HG02981 (cell line): ENCODE measurements at regions not wholly inside any gene's neighbourhood (a gene's known extent, or its start where the extent isn't known, plus 50 kb on each side); places are given as distances from the start of the nearest gene placed in this dataset.

Experiments used
- ATAC-seq: cut with Tn5 transposase; IDR thresholded peaks from one replicate; pipeline ENCODE4 v1.9.1; 2021; ENCODE audit warnings: mild to moderate bottlenecking, moderate library complexity; ENCODE audit not compliant: unreplicated experiment

DNA sequence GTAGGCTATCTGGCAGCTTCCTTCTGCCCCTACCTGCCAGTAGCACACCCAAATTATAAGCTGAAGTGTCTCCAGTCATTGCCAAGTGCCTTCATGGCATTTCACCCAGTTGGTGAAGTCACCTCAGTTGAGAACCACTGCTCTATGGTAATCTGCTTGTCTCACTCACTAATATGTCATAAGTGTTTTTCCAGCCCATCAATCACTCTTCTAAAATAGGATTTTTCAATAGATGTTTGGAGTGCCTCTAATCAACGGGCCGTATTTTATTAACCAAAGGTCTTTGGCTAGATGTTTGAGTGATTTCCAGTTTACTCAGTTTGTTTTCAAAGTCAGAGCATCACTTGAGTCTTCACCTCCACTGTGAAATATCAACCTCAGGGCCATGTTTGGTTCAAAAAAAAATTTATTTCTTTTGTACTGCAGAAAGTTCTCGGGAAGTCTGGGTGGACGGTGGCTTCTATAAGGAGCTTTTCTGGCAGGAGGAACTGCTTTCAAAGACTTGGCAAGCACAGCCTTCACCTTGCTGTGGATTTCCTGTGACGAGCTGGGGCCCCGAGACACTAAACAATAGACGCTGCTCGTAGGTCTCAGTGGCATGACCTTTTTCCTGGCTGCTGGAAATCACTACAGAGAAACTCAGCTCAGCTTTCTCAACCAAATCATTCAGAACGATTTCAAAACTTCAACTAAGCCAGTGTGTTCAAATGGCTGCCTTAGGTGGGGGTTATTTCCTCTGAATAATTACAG, 95.2 kb upstream of the FOXF1 start:
- no peak for ATAC-seq

DNA sequence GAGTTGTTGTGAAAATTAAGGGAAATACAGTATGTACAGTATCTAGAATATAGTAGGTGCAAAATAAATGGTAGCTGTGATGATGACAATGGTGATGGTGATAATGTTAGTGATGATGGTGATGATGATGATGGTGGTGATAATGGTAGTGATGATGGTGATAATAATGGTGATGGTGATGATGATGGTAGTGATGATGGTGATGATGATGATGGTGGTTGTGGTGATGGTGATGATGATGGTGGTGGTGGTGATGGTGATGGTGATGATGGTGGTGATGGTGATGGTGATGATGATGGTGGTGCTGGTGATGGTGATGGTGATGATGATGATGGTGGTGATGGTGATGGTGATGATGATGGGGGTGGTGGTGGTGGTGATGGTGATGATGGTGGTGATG, 91.3 kb upstream of the FOXF1 start:
- no peak for ATAC-seq

DNA sequence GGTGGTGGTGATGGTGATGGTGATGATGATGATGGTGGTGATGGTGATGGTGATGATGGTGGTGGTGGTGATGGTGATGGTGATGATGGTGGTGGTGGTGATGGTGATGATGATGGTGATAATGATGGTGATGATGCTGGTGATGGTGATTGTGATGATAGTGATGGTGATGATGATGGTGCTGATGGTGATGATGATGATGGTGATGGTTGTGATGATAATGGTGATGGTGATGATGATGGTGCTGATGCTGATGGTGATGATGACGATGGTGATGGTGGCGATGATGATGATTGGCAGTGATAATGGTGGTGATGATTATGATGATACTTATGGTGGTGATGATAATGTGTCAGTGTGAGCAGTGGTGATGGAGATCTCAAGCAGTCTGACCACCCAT, 90.8 kb upstream of the FOXF1 start:
- no peak for ATAC-seq

DNA sequence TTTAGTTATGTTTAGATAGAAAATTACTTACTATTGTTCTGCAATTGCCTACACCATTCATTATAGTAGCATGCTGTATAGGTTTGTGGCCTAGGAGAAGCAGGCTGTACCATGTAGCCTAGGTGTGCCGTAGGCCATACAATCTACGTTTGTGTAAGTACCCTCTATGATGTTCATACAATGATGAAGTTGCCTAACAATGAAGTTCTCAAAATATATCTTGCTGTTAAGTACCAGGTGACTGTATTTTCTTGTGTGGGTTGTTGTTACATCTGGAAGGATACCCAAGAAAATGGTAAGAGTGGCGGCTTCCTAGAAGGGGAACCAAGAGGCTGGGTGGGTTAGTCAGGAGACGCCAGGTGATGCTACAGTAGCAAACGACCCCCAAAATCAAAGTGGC, 88.3 kb upstream of the FOXF1 start:
- ATAC-seq: no peak

DNA sequence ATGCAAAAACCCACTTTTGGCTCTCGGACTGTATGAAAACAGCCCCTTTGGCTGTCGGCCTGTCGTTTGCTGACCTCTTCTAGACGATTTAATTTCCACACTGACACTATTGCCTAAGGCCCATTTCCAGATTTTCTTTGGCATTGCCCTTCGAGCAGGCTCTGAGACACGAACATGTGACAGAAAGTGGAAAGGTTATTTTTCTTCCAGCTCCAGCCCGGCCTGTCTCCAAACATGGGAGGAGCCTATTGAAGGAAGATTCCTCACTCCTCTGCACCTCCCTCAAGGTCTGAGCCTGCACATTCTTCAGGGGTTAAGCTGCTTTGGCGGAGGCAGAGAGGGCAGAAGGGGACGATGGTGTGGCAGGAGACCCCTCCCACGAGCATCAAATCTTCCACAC, 85.9 kb upstream of the FOXF1 start:
- no peak for ATAC-seq

DNA sequence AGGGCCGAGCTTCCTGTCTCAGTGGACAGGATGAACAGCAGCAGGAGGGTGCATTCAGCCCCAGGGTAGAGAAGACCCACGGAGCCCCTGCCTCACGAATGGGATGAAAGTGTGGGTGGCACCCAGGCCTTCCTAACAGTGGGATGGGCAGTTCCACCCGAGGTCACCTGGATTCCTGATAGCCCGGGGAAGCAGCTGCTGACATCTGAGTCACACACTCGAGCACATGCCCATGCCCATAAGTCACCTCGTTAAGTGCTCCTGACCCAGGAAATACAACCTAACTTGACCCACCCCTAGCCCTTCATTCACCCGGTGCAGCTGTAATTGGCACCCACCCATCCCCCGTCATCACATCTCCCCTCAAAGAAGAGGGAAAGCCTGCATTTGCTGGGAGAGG, 85.3 kb upstream of the FOXF1 start:
- ATAC-seq: no peak

DNA sequence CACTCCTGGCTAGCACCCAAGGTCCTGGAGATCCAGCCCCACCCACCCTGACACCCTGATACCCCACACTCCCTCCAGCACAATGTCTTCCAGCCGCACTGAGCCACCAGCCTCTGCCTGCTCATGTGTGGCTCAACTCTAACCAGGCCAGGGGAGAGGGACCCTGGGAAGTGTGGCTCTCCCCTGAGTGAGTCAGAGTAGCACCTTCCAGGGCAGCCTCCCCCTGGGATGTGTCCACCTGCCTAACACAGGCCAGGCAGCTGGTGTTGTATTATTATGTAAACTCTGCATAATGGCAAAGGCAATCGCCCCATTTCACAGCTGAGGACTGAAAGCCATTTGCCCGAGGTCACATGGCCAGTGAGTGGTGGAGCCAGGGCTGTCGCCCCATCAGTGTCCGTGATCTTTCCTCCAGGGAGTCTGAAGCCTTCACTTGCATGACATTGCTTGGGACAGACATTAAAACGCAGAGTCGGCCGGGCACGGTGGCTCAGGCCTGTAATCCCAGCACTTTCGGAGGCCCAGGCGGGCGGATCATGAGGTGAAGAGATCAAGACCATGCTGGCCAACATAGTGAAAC, 84.2 kb upstream of the FOXF1 start:
- ATAC-seq: no peak

DNA sequence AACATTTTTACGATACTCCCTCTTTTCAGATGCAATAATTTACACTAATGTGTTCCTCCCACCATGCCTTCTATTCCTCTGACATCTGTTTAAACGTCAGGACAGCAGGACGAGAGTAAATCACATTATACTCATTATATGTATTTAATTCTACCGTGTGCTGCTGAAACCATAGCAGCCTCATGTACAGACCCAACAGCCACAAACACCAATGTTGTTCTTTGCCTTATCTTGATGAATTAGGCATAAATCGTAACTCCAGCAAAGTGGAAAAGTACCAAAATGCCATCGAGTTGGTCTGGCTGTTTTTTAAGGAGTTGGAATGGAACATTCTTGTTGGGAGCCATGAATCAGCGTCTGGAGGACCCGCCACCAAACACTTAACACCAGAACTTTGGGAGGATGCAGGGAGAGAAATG, 82.9 kb upstream of the FOXF1 start:
- no peak for ATAC-seq

DNA sequence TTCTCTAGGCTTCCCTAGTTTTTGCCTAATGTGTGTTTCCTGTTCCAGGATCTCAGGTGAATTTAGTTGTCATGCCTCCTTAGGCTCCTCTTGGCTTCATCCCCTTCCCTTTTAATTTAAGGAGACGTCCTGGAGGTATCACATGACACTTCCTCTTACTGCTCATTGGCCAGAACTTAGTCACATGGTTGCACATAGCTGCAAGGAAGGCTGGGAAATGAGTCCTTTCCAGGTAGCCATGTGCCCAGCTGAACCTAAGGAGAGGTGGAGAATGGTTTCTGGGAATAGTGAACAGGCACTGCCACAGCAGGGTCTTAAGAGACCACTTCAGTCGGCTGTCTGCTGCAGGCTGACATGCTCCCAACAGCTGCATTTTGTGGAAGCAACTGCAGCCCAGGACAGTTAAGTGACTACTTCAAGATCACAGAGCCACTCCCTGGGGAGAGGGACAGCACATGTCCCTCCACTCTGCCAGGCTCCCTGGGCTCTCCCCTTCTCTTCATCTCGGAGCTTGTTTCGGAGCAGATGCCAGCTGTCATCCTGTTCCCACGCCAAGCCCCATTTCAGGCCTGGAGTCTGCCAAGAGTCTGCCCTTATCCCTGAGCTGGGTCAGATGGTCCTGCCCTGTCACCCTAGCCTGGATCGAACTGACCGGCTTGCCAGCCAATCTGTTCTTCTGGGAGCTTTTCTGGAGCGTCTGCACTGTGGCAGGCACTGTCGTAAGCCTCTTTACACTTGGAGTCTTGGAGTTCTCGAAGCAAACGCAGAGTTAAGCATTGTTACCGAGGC, 81.4 kb upstream of the FOXF1 start:
- ATAC-seq: no peak

DNA sequence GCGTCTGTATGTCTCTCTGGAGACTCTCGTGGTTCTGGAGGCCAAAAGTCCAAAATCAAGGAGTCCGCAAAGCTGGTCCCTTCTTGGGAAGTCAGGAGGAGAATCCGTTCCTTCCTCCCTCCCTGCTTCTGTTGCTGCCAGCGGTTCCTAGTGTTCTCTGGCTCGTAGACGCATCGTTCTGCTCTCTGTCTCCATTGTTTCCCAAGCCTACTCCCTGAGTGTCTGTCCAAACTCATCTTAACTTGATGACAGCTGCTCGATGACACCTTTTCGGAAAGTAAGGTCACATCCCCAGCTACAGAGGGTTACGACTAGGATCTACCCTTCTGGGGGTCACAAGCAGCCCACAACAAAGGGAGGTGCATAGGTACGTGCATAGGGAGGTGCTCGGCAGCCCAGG, 80.7 kb upstream of the FOXF1 start:
- no peak for ATAC-seq

DNA sequence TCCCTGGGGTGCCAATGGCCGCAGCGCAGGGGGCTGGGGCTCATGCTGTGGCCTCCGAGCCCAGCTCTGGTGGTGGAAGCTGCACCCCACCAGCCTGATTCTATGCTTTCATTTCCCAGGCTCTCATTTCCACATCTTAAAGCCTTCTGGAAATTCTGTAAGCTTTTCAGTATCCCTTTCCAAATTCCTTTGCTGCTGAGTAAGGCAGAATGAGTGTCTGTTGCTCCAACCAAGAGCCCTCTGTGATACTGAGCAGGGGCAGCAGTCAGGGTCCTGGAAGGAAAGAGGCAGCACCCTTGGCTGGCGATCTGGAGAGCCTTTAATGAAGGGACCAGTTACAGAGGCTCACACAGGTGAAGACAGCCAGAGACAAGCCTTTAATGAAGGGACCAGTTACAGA, 79.5 kb upstream of the FOXF1 start:
- ATAC-seq: no peak

DNA sequence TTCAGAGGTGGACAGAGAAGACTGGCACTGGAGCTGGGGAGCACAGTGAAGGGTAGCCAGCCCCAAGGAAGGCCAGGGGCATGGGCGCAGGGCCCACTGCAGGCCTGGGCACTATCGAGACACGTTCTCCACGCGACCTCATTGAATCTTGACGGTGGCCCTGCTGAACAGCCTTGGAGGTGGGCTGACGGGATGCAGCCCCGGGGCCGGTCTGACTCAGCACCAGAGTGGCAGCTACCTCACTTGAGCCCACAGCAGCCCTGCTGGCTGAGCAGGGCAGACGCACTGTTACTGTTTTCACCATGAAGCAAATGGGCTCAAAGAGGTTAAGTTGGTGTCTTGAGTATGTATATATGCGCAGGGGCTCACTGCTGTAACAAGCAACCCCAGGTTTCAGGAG, 78.8 kb upstream of the FOXF1 start:
- no peak for ATAC-seq

DNA sequence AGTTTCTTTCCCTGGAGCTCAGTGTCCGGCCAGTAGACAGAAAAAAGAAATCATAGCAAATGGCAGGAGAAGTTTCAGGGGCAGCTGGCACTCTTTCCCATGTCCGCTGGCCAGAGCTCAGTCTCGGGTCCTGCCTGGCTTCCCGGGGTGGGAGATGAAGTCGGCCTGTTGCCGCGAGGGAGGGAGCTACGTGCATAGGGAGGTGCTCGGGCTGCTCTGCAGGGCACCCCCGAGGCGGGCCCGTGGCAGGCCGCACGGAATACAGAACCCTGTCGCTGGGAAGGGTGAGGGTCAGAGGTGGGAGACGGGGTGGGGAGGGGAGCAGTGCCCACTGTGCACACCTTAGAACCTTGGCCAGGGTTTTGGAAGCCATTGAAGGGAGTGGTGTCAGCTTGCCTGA, 78.3 kb upstream of the FOXF1 start:
- ATAC-seq: no peak

DNA sequence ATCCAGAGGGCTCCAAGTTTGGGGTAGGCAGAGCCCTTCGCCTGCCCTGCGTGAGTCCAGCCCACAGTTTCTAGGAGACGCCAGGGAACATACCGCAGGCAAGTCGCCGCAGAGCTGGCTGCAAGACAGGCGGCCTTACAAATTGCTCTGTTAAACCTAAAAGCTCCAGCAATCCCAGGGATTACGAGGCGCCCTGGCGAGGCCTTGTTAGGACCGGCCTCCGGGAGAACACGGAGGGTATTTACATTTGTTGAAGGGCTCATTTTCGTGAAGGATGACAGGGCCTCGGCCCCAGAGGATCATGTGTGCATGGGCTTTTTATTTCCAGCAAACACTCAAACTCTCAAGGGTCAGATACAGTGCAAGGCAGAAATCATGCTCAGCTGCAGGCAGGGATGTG, 77.6 kb upstream of the FOXF1 start:
- no peak for ATAC-seq

DNA sequence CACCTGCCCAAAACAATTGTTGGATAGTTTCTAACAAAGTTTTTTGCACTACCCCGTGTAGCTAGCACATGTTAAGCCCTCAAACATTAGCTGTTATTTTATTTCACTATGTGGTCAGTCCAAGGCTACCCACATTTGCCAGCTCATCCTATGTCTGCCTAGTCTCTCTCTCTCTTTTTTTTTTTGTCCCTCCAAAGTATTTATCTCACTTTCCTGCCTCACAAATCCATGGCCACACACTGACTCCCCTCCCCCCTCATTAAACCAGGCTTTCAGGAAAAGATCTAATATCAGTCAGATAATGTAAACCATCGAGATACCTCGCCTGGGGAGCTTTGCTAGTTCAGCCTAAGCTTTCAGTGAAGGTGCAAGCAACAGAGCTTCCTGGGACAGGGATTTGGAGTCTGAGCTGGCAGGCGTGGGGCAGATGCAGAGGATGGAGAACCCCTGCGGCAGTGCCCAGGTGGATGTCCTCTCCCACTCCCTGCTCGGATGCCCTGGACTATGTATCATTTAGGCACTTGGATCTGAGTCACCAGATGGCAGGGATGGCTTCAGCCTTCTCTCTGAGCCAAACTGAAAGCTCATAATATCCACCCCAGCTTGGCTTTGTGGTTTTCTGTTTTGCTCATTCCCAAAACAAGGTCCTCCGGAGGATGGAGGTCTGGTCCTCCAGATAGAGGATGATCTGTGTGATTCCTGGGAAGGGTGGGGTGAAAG, 73.7 kb upstream of the FOXF1 start:
- no peak for ATAC-seq

DNA sequence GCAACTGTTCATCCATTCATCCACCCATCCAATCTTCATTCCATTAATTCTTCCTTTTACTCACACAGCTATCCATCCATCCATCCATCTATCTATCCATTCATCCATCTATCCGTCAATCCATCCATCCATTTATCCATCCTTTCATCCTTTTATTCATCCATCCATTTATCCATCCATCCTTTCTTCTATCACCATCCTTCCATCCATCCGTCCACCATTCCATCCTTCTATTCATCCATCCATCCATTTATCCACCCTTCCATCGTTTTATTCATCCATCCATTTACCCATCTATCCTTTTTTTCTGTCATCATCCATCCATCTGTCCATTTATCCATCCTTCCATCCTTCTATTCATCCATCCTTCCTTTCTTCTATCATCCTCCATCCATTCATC, 73.0 kb upstream of the FOXF1 start:
- ATAC-seq: no peak

DNA sequence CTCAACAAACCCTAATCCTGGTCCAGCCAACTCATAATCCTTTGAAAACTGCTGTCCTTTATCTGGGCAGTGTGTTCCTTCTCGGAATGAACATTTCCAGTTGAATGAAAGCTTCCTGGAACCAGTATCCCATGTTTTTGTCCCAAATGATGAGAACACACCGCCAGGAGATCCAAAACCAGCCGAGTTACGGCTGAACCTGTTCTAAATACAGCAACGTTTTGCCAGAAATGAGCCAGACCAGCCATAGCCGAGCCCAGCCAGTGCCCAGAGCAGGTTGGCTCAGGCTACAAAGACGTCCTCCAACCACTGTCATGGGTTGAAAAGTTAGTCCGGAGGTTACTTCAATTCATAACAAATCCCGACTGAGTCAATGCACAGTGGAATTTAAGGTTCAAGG, 67.6 kb upstream of the FOXF1 start:
- ATAC-seq: no peak

DNA sequence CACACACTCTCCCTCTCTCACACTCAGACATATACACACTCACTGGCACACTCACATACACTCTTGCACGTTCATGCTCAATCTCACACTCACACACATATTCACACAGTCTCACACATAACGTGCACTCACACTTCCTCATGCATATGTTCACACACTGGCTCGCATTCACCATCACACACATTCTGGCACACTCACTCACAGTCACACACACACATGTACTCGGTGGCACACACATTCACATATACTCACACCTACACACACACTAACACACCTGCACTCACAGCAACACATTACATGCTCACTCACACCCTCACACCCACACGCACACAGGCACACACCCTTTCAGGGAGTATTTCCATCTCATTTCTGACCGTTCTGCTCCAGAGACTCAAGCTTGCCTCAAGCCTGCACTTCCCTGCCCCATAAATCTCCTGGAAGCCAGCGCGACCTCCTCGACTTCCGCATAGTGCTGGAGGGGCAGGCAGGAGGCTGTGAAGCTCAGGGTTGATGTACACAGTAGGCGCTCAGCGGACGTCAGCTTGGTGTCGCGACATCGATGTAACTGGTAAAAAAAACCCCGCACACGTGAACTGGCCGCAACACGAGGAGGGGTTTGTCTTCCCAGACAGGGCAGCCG, 66.7 kb upstream of the FOXF1 start:
- no peak for ATAC-seq

DNA sequence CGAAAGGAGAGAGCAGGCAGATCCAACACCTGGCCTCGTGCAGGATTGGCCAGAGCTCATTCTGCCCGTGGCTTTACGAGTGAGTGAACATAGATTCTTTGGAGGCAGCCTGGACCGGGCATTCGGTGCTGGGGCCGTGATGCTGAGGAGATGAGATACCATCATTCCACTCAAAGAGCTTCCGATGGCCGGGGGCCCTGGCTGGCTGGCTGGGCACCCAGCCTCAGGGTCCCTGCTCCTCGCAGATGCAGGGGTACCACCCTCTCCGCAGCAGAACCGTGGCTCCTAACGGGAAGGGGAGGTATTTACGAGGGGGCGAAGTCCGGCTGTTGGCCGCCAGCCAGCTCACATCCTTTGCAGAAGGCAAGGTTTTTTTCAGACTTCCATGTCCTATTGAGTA, 66.1 kb upstream of the FOXF1 start:
- no peak for ATAC-seq

DNA sequence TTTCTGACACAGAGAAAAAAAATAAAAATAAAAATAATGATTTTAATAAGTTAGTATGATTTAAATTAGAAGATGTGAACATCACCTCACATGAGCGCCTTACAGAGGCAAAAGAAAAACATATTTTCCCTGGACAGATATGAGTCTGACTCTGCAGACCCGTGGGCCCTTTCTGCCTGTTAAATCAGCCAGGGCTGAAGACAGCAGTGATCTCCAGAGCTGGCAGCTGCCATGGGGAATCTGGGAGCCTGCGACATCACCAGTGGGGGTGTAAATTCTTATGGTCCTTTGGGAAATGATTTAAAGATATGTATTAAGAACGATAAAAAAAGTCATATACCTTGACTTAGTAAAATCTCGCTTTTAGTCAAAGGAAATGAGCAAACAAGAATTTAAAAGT, 65.7 kb upstream of the FOXF1 start:
- ATAC-seq: no peak

DNA sequence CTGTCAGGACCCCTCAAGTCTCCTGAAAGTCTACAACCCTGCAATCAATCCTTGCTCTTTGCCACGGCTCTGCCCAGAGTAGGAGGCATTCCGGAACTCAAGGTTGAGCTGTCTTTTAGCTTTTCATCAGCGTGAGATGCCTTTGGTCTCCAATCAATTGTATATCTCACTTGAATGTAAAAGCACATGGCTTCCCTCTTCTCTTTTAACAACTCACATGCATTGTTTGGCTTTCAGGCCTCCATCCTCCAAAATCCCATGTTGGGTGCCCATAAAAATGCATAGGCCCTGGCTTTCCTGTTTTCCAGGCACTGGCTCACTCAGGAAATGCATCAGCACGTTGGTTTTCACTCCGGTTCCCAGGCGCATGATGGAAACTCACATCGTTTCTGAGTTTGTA, 64.0 kb upstream of the FOXF1 start:
- ATAC-seq: no peak
